Astrocyte (in vitro differentiated cells and primary cell): ENCODE measurements at regions not wholly inside any gene's neighbourhood (a gene's known extent, or its start where the extent isn't known, plus 50 kb on each side); places are given as distances from the start of the nearest gene placed in this dataset.

ENCODE experiments used
- DNase-seq: peaks from one replicate; pipeline ENCODE4 v3.0.0-alpha.2; 2010; ENCODE audit warnings: low read depth
- FAIRE-seq: peaks from 2 replicates; lab custom pipeline; 2011; peaks lifted over from hg19 to GRCh38; lab: Jason Lieb, UNC
- H2AFZ ChIP-seq: 2 replicates; pipeline ENCODE4 v1.6.0; 2012; ENCODE audit warnings: low read depth, low read length, inconsistent platforms
- H3K27ac ChIP-seq: 2 replicates; pipeline ENCODE4 v1.5.1; 2011; ENCODE audit warnings: low read depth, low read length, inconsistent platforms
- H3K27me3 ChIP-seq: 2 replicates; pipeline ENCODE4 v1.6.0; 2011; ENCODE audit warnings: low read length, inconsistent platforms; ENCODE audit not compliant: insufficient read depth
- H3K36me3 ChIP-seq: 2 replicates; pipeline ENCODE4 v1.5.1; 2011; ENCODE audit warnings: low read length, inconsistent platforms; ENCODE audit not compliant: insufficient read depth
- H3K4me1 ChIP-seq: 2 replicates; pipeline ENCODE4 v1.5.1; 2011; ENCODE audit warnings: low read length, inconsistent platforms; ENCODE audit not compliant: insufficient read depth
- H3K4me2 ChIP-seq: 2 replicates; pipeline ENCODE4 v1.6.0; 2012; ENCODE audit warnings: low read length, inconsistent platforms
- H3K4me3 ChIP-seq: 2 replicates; pipeline ENCODE4 v1.5.1; 2011; ENCODE audit warnings: low read depth, mild to moderate bottlenecking, low read length, inconsistent platforms; ENCODE audit not compliant: insufficient read depth
- H3K79me2 ChIP-seq: 2 replicates; pipeline ENCODE4 v1.6.0; 2012; ENCODE audit warnings: mild to moderate bottlenecking, low read length, inconsistent platforms; ENCODE audit not compliant: insufficient read depth
- H3K9ac ChIP-seq: 2 replicates; pipeline ENCODE4 v1.6.0; 2012; ENCODE audit warnings: mild to moderate bottlenecking, low read length, inconsistent platforms
- H3K9me3 ChIP-seq: 2 replicates; pipeline ENCODE4 v1.5.1; 2012; ENCODE audit warnings: low read depth, mild to moderate bottlenecking, low read length, inconsistent platforms; ENCODE audit not compliant: insufficient read depth
- H4K20me1 ChIP-seq: 2 replicates; pipeline ENCODE4 v1.6.0; 2012; ENCODE audit warnings: low read length, inconsistent platforms; ENCODE audit not compliant: insufficient read depth
- H3K27ac Mint-ChIP-seq: one replicate; pipeline ENCODE4 v1.8.0; 2021; ENCODE audit warnings: mild to moderate bottlenecking, mixed read lengths; ENCODE audit not compliant: unreplicated experiment
- H3K27me3 Mint-ChIP-seq: one replicate; pipeline ENCODE4 v1.8.0; 2021; ENCODE audit warnings: low read depth, mixed read lengths; ENCODE audit not compliant: unreplicated experiment
- H3K36me3 Mint-ChIP-seq: one replicate; pipeline ENCODE4 v1.8.0; 2021; ENCODE audit warnings: low read depth, mixed read lengths; ENCODE audit not compliant: unreplicated experiment
- H3K4me1 Mint-ChIP-seq: one replicate; pipeline ENCODE4 v1.8.0; 2021; ENCODE audit warnings: low read depth, mixed read lengths; ENCODE audit not compliant: unreplicated experiment
- H3K4me3 Mint-ChIP-seq: one replicate; pipeline ENCODE4 v1.8.0; 2021; ENCODE audit warnings: mild to moderate bottlenecking, moderate library complexity, mixed read lengths; ENCODE audit not compliant: unreplicated experiment
- H3K9me3 Mint-ChIP-seq: one replicate; pipeline ENCODE4 v1.8.0; 2021; ENCODE audit warnings: mild to moderate bottlenecking, mixed read lengths; ENCODE audit not compliant: unreplicated experiment
- EZH2 ChIP-seq: IDR thresholded peaks from 2 replicates; pipeline ENCODE4 v1.6.1; 2012; ENCODE audit warnings: mild to moderate bottlenecking, low read length, inconsistent platforms; ENCODE audit not compliant: insufficient read depth
- TF ChIP-seq, protein P1 (sequence below): IDR thresholded peaks from 2 replicates; pipeline ENCODE4 v1.5.1; 2011; ENCODE audit warnings: low read depth, mild to moderate bottlenecking, inconsistent platforms, low read length, moderate library complexity; ENCODE audit not compliant: insufficient read depth

DNA sequence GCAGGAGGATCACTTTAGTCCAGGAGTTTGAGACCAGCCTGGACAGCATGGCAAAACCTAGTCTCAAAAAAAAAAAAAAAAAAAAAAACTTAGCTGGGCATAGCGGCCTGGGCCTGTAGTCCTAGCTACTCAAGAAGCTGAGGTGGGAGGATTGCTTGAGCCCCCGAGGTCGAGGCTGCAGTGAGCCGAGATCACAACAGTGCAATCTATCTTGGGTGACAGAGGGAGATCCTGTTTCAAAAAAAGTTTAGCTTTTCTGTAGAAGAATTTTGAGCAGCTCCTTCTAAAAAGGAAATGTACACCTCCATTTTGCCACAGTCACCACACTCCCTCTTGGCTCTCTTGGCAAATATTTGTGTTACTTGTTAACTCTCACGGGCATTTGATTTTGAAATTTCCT is 505.8 kb downstream of the DOK5 start:
- Histone ChIP-seq H3K9ac (no peak overlapping the region), H3K4me2 (no peak overlapping the region), H3K79me2 (no peaks in the 10 kb centered on the region), H3K36me3 (no peaks in the 10 kb centered on the region), H2AFZ (no peak overlapping the region), H3K4me1 (no peaks in the 10 kb centered on the region), H3K4me3 (no peak overlapping the region), H4K20me1 (no peaks in the 10 kb centered on the region), H3K9me3 (no peaks in the 10 kb centered on the region), H3K27me3 (no peaks in the 10 kb centered on the region), H3K27ac (no peak overlapping the region)
- no peak overlapping the region for H3K27ac Mint-ChIP-seq
- FAIRE-seq (no peak), DNase-seq (no peak)
- TF ChIP-seq EZH2 = no peak
- TF ChIP-seq, protein P1, sequence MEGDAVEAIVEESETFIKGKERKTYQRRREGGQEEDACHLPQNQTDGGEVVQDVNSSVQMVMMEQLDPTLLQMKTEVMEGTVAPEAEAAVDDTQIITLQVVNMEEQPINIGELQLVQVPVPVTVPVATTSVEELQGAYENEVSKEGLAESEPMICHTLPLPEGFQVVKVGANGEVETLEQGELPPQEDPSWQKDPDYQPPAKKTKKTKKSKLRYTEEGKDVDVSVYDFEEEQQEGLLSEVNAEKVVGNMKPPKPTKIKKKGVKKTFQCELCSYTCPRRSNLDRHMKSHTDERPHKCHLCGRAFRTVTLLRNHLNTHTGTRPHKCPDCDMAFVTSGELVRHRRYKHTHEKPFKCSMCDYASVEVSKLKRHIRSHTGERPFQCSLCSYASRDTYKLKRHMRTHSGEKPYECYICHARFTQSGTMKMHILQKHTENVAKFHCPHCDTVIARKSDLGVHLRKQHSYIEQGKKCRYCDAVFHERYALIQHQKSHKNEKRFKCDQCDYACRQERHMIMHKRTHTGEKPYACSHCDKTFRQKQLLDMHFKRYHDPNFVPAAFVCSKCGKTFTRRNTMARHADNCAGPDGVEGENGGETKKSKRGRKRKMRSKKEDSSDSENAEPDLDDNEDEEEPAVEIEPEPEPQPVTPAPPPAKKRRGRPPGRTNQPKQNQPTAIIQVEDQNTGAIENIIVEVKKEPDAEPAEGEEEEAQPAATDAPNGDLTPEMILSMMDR = no peak
- H3K36me3 Mint-ChIP-seq = no peaks in the 10 kb centered on the region
- peaks cover 2% of the 10 kb centered on the region for H3K9me3 Mint-ChIP-seq
- H3K27me3 Mint-ChIP-seq = no peaks in the 10 kb centered on the region
- H3K4me1 Mint-ChIP-seq = no peaks in the 10 kb centered on the region
- H3K4me3 Mint-ChIP-seq = no peak overlapping the region

DNA sequence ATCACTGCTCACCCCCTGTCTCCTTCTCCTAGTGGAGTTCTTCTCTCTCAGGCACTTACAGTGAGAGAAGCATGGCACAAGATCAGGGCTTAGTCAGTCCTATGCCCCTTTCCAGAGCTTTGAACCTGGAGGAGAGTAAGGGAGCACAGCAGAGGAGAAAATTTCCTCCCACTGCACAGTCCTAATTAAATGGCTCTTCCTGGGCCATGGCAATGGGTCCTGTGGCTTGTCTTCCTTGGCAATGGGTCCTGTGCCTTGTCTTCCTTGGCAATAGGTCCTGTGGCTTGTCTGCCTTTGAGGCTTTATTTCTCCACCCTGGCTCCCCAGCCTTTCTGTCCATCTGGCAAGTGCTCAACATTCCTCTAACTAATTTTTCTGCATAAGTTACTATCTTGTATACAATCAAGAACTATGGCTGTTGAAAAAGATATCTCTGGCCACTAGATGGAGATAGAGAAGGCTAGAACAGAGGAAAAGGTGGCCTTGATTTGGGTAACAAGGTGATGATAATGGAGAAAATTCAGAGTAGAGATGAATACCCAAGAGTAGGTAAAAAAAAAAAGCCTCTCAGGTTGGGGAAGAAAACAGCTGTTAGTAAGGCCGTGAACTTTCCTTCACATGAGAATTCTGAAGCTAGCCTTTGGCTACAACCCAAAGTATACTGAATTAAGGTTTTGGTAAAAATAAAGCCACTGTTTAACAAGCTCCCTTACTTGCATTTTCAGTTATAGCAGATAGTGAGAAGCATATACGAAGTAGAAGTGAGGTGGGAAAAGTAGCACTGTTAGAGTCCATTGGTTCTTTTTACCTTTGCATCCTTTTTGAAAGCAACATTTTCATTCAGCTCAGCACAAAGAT is 504.9 kb downstream of the DOK5 start:
- Histone ChIP-seq H3K4me1 (no peaks in the 10 kb centered on the region), H3K27me3 (no peaks in the 10 kb centered on the region), H3K79me2 (no peaks in the 10 kb centered on the region), H3K9me3 (no peaks in the 10 kb centered on the region), H3K4me3 (no peak overlapping the region), H4K20me1 (no peaks in the 10 kb centered on the region), H3K36me3 (no peaks in the 10 kb centered on the region), H3K4me2 (no peak overlapping the region), H2AFZ (no peak overlapping the region), H3K27ac (no peak overlapping the region), H3K9ac (no peak overlapping the region)
- Mint-ChIP-seq H3K27me3 (no peaks in the 10 kb centered on the region), H3K9me3 (peaks cover 2% of the 10 kb centered on the region), H3K36me3 (no peaks in the 10 kb centered on the region), H3K4me1 (no peaks in the 10 kb centered on the region), H3K27ac (no peak overlapping the region), H3K4me3 (no peak overlapping the region)
- TF ChIP-seq, protein P1 = peak; percentile 63
- TF ChIP-seq EZH2 = no peak
- FAIRE-seq (no peak), DNase-seq (peak; percentile 17)

DNA sequence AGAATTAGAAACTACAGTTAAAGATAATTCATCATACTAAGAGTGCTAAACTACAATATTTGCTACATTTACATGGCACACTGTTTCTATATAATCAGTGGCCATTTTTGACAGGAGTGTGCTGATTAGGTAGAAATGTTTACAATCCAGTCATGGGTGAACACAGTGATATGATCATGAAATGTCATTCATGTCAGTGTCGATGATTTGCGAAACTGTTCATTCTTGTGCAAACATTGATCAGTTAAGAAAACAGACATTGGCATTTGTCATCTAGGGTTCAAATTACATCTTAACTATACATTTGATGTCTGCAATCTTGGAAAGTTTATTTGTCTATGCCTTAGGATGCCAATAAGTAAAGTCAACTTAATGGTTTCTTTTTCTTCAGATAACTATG is 474.9 kb downstream of the DOK5 start:
- TF ChIP-seq, protein P1 = no peak
- TF ChIP-seq EZH2 = no peak
- Mint-ChIP-seq H3K36me3 (no peaks in the 10 kb centered on the region), H3K4me3 (no peak overlapping the region), H3K9me3 (peaks cover 7% of the 10 kb centered on the region), H3K27ac (no peak overlapping the region), H3K4me1 (no peaks in the 10 kb centered on the region), H3K27me3 (no peaks in the 10 kb centered on the region)
- Histone ChIP-seq H3K27ac (no peak overlapping the region), H3K27me3 (no peaks in the 10 kb centered on the region), H3K9me3 (no peaks in the 10 kb centered on the region), H2AFZ (no peak overlapping the region), H3K4me1 (no peaks in the 10 kb centered on the region), H3K4me3 (no peak overlapping the region), H4K20me1 (no peaks in the 10 kb centered on the region), H3K79me2 (no peaks in the 10 kb centered on the region), H3K9ac (no peak overlapping the region), H3K36me3 (no peaks in the 10 kb centered on the region), H3K4me2 (no peak overlapping the region)
- DNase-seq (no peak), FAIRE-seq (no peak)
